ENCODE measurements at regions not wholly inside any gene's neighbourhood (a gene's known extent, or its start where the extent isn't known, plus 50 kb on each side); places are given as distances from the start of the nearest gene placed in this dataset.

DNA sequence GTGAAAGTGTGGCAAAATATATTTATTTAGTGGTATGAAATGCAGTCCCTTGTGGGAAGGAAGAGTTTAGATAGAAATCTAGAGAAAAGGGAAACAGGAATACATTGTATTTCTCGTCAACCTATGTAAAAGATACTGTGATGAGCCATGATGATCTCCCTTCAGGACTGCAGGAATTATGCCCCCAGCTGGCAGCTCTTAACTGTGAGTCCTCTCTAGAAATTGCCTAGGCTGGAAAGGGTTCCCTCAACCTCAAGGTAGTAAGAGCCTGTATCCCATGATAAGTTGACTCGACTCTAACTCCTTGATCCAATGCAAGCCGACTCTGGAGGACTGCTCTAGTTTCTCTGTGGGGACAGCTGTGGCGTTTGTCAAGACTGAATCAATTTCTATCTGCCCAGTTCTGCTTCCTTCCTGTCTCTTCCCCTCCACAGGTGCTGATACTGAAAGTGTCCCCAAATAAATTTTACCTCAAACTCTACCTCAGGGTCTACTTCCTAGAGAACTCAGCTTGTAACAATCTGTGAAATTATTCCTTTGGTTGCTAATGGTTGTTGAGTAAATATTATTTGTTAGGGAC is 897.3 kb downstream of the METTL15 start:
- TF ChIP-seq RAD21 (IDR thresholded peaks at IDR 0.05; ENCODE audit: low read length) = no peak
- no peak for TF ChIP-seq EP300 (IDR thresholded peaks at IDR 0.05; ENCODE audit: borderline replicate concordance in 1 of 2, low read depth in 1 of 2, low read length in 1 of 2)
- TF ChIP-seq, protein P1, sequence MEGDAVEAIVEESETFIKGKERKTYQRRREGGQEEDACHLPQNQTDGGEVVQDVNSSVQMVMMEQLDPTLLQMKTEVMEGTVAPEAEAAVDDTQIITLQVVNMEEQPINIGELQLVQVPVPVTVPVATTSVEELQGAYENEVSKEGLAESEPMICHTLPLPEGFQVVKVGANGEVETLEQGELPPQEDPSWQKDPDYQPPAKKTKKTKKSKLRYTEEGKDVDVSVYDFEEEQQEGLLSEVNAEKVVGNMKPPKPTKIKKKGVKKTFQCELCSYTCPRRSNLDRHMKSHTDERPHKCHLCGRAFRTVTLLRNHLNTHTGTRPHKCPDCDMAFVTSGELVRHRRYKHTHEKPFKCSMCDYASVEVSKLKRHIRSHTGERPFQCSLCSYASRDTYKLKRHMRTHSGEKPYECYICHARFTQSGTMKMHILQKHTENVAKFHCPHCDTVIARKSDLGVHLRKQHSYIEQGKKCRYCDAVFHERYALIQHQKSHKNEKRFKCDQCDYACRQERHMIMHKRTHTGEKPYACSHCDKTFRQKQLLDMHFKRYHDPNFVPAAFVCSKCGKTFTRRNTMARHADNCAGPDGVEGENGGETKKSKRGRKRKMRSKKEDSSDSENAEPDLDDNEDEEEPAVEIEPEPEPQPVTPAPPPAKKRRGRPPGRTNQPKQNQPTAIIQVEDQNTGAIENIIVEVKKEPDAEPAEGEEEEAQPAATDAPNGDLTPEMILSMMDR (IDR thresholded peaks at IDR 0.05) = no peak
- no peak for TF ChIP-seq NRF1 (IDR thresholded peaks at IDR 0.05; ENCODE audit: low read depth, low read length)
- no peak for TF ChIP-seq YY1 (IDR thresholded peaks at IDR 0.05; ENCODE audit: low read depth)
- TF ChIP-seq EZH2phosphoT487 (IDR thresholded peaks at IDR 0.05; ENCODE audit: borderline replicate concordance, low read depth) = no peak
- no peak for TF ChIP-seq SIN3A (IDR thresholded peaks at IDR 0.05; ENCODE audit: borderline replicate concordance, low read depth, low read length)
- TF ChIP-seq MXI1 (IDR thresholded peaks at IDR 0.05; ENCODE audit: low read depth, low read length) = no peak
- TF ChIP-seq, protein P2, sequence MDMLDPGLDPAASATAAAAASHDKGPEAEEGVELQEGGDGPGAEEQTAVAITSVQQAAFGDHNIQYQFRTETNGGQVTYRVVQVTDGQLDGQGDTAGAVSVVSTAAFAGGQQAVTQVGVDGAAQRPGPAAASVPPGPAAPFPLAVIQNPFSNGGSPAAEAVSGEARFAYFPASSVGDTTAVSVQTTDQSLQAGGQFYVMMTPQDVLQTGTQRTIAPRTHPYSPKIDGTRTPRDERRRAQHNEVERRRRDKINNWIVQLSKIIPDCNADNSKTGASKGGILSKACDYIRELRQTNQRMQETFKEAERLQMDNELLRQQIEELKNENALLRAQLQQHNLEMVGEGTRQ (IDR thresholded peaks at IDR 0.05; ENCODE audit: borderline replicate concordance, low read depth, low read length) = no peak
- no peak for TF ChIP-seq RXRA (IDR thresholded peaks at IDR 0.05; ENCODE audit: borderline replicate concordance, low read depth)
- TF ChIP-seq GABPA (IDR thresholded peaks at IDR 0.05; ENCODE audit: low read depth) = no peak
- no peak for TF ChIP-seq RCOR1 (IDR thresholded peaks at IDR 0.05; ENCODE audit: low read length)
- no peak for TF ChIP-seq TCF12 (IDR thresholded peaks at IDR 0.05)
